Common myeloid progenitor, CD34-positive (primary cell): ENCODE measurements at regions not wholly inside any gene's neighbourhood (a gene's known extent, or its start where the extent isn't known, plus 50 kb on each side); places are given as distances from the start of the nearest gene placed in this dataset.

ENCODE experiments used
- CTCF ChIA-PET: fragments of 350-600 bp; sonication (Branson Sonifier 250); formaldehyde crosslinking; loops from one replicate; lab custom pipeline; 2021; ENCODE audit warnings: antibody characterized with exemption; lab: Charles Lee
- POLR2A ChIA-PET: fragments of 350-600 bp; sonication (Branson Sonifier 250); formaldehyde crosslinking; loops from one replicate; lab custom pipeline; 2021; ENCODE audit warnings: antibody characterized with exemption; lab: Charles Lee
- DNase-seq, 3 donors: peaks; one replicate each; pipeline versions ENCODE4 v3.0.0 to v3.0.0-alpha.2; 2013
- H3K27ac ChIP-seq, 2 experiments: 1 replicate in 1 of 2; 2 replicates in 1 of 2; pipeline ENCODE4 v1.7.0; 2013; ENCODE audit warnings: inconsistent platforms in 2 of 2, low read length in 2 of 2, mild to moderate bottlenecking in 2 of 2, low read depth in 1 of 2, moderate library complexity in 1 of 2; ENCODE audit not compliant: severe bottlenecking in 2 of 2, insufficient read depth in 1 of 2, poor library complexity in 1 of 2
- H3K27me3 ChIP-seq, 5 experiments: replicated peaks in 2 of 5; 1 replicate in 3 of 5; 2 replicates in 2 of 5; pipeline versions ENCODE4 v1.6.1 to v1.7.0; 2013; ENCODE audit warnings: low read length in 4 of 5, mild to moderate bottlenecking in 2 of 5, moderate library complexity in 2 of 5, inconsistent platforms in 1 of 5; ENCODE audit not compliant: insufficient read depth in 5 of 5, control insufficient read depth in 4 of 5
- H3K36me3 ChIP-seq, 4 experiments: 1 replicate in 2 of 4; 2 replicates in 2 of 4; pipeline versions ENCODE4 v1.6.1 to v1.7.0; 2013; ENCODE audit warnings: low read length in 3 of 4, control low read depth in 1 of 4, mild to moderate bottlenecking in 1 of 4; ENCODE audit not compliant: control insufficient read depth in 4 of 4, insufficient read depth in 4 of 4
- H3K4me1 ChIP-seq, 4 experiments: 1 replicate in 3 of 4; 2 replicates in 1 of 4; pipeline versions ENCODE4 v1.6.1 to v1.7.1; 2013; ENCODE audit warnings: low read length in 3 of 4, mild to moderate bottlenecking in 3 of 4, control low read depth in 1 of 4, inconsistent platforms in 1 of 4, moderate library complexity in 1 of 4; ENCODE audit not compliant: control insufficient read depth in 4 of 4, insufficient read depth in 4 of 4; ENCODE audit errors: control extremely low read depth in 1 of 4
- H3K4me3 ChIP-seq, 7 experiments: 1 replicate in 4 of 7; 2 replicates in 3 of 7; pipeline versions ENCODE4 v1.5.1 to v1.7.0; 2013; ENCODE audit warnings: mild to moderate bottlenecking in 7 of 7, low read length in 6 of 7, moderate library complexity in 6 of 7, inconsistent platforms in 2 of 7, low read depth in 2 of 7, control low read depth in 1 of 7; ENCODE audit not compliant: insufficient read depth in 4 of 7, control insufficient read depth in 1 of 7; ENCODE audit errors: extremely low read depth in 1 of 7
- H3K9me3 ChIP-seq, 5 experiments: 1 replicate in 4 of 5; 2 replicates in 1 of 5; pipeline versions ENCODE4 v1.6.1 to v1.7.1; 2013; ENCODE audit warnings: low read length in 4 of 5, mild to moderate bottlenecking in 2 of 5, inconsistent platforms in 1 of 5, low read depth in 1 of 5, moderate library complexity in 1 of 5; ENCODE audit not compliant: control insufficient read depth in 4 of 5, insufficient read depth in 2 of 5; ENCODE audit errors: control extremely low read depth in 1 of 5
- WGBS: methylation state at CpG from one replicate; pipeline ENCODE4 v1.1.5; 2013; ENCODE audit not compliant: insufficient coverage; 5-methylcytosine and 5-hydroxymethylcytosine counted together

DNA sequence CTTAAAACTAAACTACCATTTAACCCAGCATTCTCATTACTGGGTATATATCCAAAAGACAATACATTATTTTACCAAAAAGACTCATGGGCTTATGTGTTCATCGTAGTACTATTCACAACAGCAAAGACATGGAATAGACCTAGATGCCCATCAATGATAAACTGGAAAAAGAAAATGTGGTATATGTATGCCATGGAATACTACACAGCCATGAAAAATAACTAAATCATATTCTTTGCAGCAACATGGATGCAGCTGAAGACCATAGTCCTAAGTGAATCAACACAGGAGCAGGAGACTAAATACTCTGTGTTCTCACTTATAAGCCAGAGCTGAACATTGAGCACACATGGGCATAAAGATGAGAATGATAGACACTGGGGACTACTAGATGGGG, 645.1 kb upstream of the B3GALT2 start:
- Histone ChIP-seq H3K36me3 (no peaks in the 10 kb centered on the region), H3K4me3 (no peak overlapping the region), H3K27ac (no peak overlapping the region), H3K4me1 (no peaks in the 10 kb centered on the region), H3K27me3 (no peaks in the 10 kb centered on the region), H3K9me3 (peaks cover 0 to 19% (median 0%) of the 10 kb centered on the region in 5 experiments)
- ChIA-PET CTCF (no interaction called here), POLR2A (no interaction called here)
- DNase-seq = no peak
- WGBS = no CpG with 5 or more reads among the region's 1 CpG

DNA sequence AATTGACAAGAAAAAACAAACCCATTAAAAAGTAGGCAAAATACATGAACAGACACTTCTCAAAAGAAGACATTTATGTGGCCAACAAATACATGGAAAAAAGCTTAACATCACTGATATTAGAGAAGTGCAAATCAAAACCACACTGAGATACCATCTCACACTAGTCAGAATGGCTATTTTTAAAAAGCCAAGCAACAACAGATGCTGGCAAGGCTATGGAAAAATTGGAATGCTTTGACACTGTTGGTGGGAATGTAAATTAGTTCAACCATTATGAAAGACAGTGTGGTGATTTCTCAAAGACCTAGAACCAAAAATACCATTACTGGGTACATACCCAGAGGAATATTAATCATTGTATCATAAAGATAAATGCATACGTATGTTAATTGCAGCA, 641.1 kb upstream of the B3GALT2 start:
- CTCF ChIA-PET = no interaction called here
- WGBS = no CpG with 5 or more reads among the region's 1 CpG

DNA sequence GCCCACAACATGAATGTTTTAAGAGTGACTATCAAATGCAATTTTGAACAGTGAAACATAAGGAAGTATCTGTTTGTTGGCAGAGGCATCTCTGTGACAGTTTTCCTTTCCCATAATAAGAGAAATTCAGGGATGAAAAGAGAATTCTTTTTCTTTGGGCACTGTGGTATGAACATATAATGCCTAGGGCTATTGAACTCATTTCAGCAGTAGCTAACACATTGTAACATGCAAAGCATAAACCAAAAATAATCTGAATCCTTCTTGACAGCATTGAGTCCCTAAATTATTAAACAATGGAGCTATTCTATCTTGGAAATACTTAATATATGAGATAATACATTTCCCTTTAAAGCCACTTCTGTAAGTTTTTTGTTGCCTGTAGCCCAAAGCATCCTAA, 633.0 kb upstream of the B3GALT2 start:
- Histone ChIP-seq H3K27ac (no peak overlapping the region), H3K36me3 (no peaks in the 10 kb centered on the region), H3K9me3 (peaks cover 0 to 4% (median 0%) of the 10 kb centered on the region in 5 experiments), H3K27me3 (no peaks in the 10 kb centered on the region), H3K4me3 (no peak overlapping the region), H3K4me1 (no peaks in the 10 kb centered on the region)
- no peak for DNase-seq
- ChIA-PET CTCF (no interaction called here), POLR2A (no interaction called here)

More for the DNA sequence above, 641.1 kb upstream of the B3GALT2 start:
- Histone ChIP-seq H3K4me3 (no peak overlapping the region), H3K27ac (no peak overlapping the region), H3K27me3 (no peaks in the 10 kb centered on the region), H3K4me1 (no peaks in the 10 kb centered on the region), H3K9me3 (peaks cover 0 to 19% (median 3%) of the 10 kb centered on the region in 5 experiments), H3K36me3 (no peaks in the 10 kb centered on the region)
- POLR2A ChIA-PET = no interaction called here
- DNase-seq = no peak

DNA sequence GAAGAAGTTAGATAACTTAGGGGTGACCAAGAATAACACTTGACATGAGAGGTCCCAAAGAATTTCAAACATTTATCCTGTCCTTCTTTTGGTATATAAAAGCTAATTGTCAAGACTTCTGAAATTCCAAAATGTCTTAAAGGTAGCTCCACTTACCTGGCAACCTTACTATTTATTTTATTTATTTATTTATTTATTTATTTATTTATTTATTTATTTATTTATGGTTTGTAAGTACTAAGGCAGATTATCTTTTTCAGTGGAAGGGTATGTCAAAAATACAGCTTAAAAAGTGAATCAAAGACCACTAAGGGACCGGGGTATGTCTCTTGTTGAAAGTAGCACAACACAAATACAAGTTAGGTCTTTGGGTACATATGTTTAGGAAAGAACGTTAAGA, 620.8 kb upstream of the B3GALT2 start:
- no peak for DNase-seq
- POLR2A ChIA-PET = no interaction called here
- H3K27ac ChIP-seq = no peak overlapping the region

DNA sequence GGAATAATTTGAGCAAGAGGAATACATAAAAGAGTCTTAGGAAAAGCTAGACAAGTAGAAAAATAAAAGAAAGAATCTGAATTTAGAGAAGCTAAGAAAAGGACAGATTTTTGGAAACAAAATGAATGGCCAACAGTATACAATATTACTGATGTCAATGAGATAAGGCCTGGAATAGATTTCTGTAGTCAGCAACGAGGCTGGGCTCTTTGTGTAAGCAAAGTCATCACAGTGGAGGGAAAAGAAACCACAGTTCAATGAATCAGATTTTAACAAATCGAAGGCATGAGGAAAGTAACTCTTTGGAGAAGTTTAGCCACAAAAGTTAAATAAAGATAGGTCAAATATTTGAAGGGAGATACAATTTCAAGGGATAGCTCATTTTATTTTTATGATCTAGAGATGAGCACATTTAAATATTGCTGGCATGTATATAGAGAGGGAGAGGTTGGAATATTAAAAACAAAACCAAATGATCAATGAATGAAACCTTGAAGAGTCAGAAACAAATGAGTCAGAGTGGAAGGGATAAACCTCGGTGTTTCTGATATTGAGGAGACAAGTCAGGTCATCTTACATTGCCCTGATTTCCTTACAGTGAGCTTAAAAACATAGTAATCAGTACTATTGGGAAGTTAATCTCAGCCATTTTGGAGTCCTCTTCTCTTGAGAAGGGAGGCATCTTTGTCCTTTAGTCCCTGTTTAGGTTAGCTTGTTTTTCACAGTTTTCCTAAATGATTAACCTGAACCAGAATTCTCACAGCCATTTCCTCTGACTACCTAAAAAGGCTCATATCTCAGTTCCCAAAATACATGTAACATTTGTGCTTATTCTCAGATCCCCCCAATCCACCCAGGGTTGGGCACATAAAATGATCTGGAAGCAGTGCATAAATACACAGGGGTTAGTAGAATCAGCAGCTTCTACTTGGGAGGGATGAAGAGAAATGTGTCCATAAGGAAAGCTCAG, 620.0 kb upstream of the B3GALT2 start:
- DNase-seq = no peak
- POLR2A ChIA-PET = no interaction called here
- H3K4me3 ChIP-seq = no peak overlapping the region
- no peak overlapping the region for H3K27ac ChIP-seq
- H3K4me1 ChIP-seq = no peaks in the 10 kb centered on the region
- H3K27me3 ChIP-seq = no peaks in the 10 kb centered on the region
- 96% methylated on average over 3 of the region's 3 CpGs for WGBS
- CTCF ChIA-PET = no interaction called here
- no peaks in the 10 kb centered on the region for H3K36me3 ChIP-seq
- H3K9me3 ChIP-seq = peaks cover 0 to 2% (median 0%) of the 10 kb centered on the region in 5 experiments

More for the DNA sequence above, 620.8 kb upstream of the B3GALT2 start:
- H3K27me3 ChIP-seq = no peaks in the 10 kb centered on the region
- WGBS = no CpG with 5 or more reads among the region's 2 CpGs
- no peaks in the 10 kb centered on the region for H3K36me3 ChIP-seq
- CTCF ChIA-PET = no interaction called here
- no peaks in the 10 kb centered on the region for H3K4me1 ChIP-seq
- peaks cover 0 to 2% (median 0%) of the 10 kb centered on the region in 5 experiments for H3K9me3 ChIP-seq
- H3K4me3 ChIP-seq = no peak overlapping the region

DNA sequence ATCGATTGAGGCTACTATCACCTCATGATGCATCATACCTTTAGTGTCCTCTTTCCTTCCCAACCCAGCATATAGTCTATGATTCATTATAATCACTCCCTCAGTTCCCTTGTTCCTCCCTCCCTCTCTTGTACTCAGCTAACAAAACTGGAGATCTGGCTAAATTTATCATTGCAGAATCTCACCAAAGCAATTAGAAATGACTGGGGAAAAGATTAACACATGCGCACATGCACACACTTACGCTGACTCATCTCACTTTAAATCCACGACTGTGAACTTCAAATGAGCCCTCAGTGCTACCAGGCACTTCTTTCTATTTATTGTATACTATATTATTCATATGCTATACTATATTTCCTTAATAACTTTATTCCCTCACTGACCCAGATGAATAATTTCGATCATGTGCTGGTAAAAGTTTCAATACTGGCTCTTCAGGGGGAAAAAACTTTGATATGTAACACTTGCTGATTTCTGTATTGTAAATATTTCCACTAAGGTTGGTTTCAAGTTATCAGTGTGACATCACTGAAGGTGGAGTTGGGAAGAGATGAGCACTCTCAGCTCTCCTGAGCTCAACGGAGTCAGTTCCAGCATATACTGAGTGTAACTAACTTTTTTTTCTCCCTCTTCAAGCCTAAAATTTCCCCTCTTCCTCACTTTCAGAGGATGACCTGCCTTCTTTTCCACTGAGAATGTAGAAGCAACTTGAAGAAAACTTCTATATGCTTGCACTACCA, 613.7 kb upstream of the B3GALT2 start:
- DNase-seq = peak in 2 of 3 donors; percentile 14 to 17
- 90% methylated on average over 2 of the region's 6 CpGs for WGBS
- H3K4me1 ChIP-seq = no peaks in the 10 kb centered on the region
- POLR2A ChIA-PET = no interaction called here
- H3K4me3 ChIP-seq = no peak overlapping the region
- CTCF ChIA-PET = no interaction called here
- no peaks in the 10 kb centered on the region for H3K36me3 ChIP-seq
- H3K27me3 ChIP-seq = no peaks in the 10 kb centered on the region
- H3K27ac ChIP-seq = no peak overlapping the region
- peaks cover 0 to 1% (median 0%) of the 10 kb centered on the region in 5 experiments for H3K9me3 ChIP-seq

DNA sequence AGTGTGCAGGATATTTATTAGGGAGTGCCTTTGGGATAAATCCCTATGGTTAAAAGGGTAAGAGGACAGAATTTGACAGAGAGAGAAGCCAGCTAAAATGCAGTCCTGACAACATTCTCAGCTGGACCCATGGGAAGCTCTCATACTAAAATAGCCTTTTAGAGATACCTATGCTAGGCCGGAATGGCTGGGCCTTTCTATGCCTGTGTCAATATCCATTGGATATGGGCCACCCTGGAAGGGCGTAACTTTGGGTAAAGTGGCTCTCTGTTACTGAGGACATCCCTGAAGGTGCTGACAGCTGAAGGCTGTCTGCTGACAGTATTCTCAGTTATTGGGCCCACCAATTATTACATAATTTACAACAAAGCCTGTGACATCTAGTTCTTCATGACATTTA, 613.0 kb upstream of the B3GALT2 start:
- CTCF ChIA-PET = no interaction called here
- POLR2A ChIA-PET = no interaction called here
- WGBS = 100% methylated on average over 2 of the region's 2 CpGs

More for the DNA sequence above, 613.0 kb upstream of the B3GALT2 start:
- Histone ChIP-seq H3K4me1 (no peaks in the 10 kb centered on the region), H3K27me3 (no peaks in the 10 kb centered on the region), H3K36me3 (no peaks in the 10 kb centered on the region), H3K27ac (no peak overlapping the region), H3K4me3 (no peak overlapping the region), H3K9me3 (no peaks in the 10 kb centered on the region)
- no peak for DNase-seq
